Heart right ventricle (tissue), 16 donors: ENCODE measurements at regions not wholly inside any gene's neighbourhood (a gene's known extent, or its start where the extent isn't known, plus 50 kb on each side); places are given as distances from the start of the nearest gene placed in this dataset.

Experiments used
- ATAC-seq, 8 donors: fragments of 200-7000 bp; cut with Tn5 transposase; one replicate each; pipeline ENCODE4 v1.9.1; 2020; ENCODE audit warnings: mild to moderate bottlenecking in 8 of 8, moderate library complexity in 8 of 8, moderate number of reproducible peaks in 1 of 8
- DNase-seq, 2 donors: peaks; one replicate each; pipeline ENCODE4 v3.0.0-alpha.2; 2020
- H3K27ac ChIP-seq, 10 donors: fragments of 200-600 bp; sonication (generic) in 2 of 10; one replicate each; pipeline versions ENCODE4 v1.5.0 to v1.8.0; 2020 to 2022; ENCODE audit warnings: mild to moderate bottlenecking in 3 of 10
- H3K27me3 ChIP-seq, 7 donors: fragments of 200-600 bp; one replicate each; pipeline ENCODE4 v1.8.0; 2021 to 2022; ENCODE audit warnings: mild to moderate bottlenecking in 2 of 7
- H3K36me3 ChIP-seq, 9 donors: fragments of 200-600 bp; sonication (generic) in 1 of 9; one replicate each; pipeline versions ENCODE4 v1.5.0 to v1.8.0; 2020 to 2022; ENCODE audit warnings: mild to moderate bottlenecking in 2 of 9
- H3K4me1 ChIP-seq, 9 donors: fragments of 200-600 bp; sonication (generic) in 1 of 9; one replicate each; pipeline versions ENCODE4 v1.5.0 to v1.8.0; 2020 to 2022; ENCODE audit warnings: mild to moderate bottlenecking in 4 of 9
- H3K4me3 ChIP-seq, 10 donors: fragments of 200-600 bp; sonication (generic) in 2 of 10; one replicate each; pipeline versions ENCODE4 v1.5.0 to v1.8.0; 2020 to 2022; ENCODE audit warnings: mild to moderate bottlenecking in 7 of 10, moderate library complexity in 2 of 10
- H3K9me3 ChIP-seq, 11 donors: fragments of 200-600 bp in 10 of 11; sonication (generic) in 2 of 11; one replicate each; pipeline versions ENCODE4 v1.5.0 to v1.8.0; 2013 to 2022; ENCODE audit warnings: mild to moderate bottlenecking in 2 of 11, control low read depth in 1 of 11, moderate library complexity in 1 of 11
- CTCF ChIP-seq, 9 donors: fragments of 200-600 bp; sonication (generic) in 2 of 9; IDR thresholded peaks; one replicate each; pipeline versions ENCODE4 v1.5.0 to v1.8.0; 2021 to 2022; ENCODE audit warnings: antibody characterized with exemption in 9 of 9, mild to moderate bottlenecking in 5 of 9, moderate library complexity in 1 of 9
- WGBS, 2 donors: extraction: QIAGEN DNeasy Blood & Tissue Kit; methylation state at CpG; one replicate each; pipeline ENCODE4 v1.1.7; 2013; ENCODE audit warnings: inconsistent platforms in 1 of 2; 5-methylcytosine and 5-hydroxymethylcytosine counted together
- intact Hi-C, 10 donors: fragments of 100-400 bp; cut with DNase I; formaldehyde crosslinking; loops; one replicate each; pipeline versions ENCODE4 v1.11.1 to v1.14.2; 2022
- donor health status: Arrhythmogenic right ventricular cardiomyopathy.
- donor health status: ischemic (EF 13 %, LVEDD 7.1; RV severe dilation, severe dysfunction).
- donor health status: healthy with polysubstance abuse.
- donor health status: DM: no; HTN: yes; CAD: no.
- donor health status: DM: no; HTN: no; CAD: no.
- donor health status: ischemic (EF 25% LVEDD 6.9; RV normal size, moderate dysfunction).
- donor health status: ischemic (EF 25% LVEDD 5.7; RV mildly dilated, moderate dysfunction).
- donor health status: healthy.
- donor health status: DM: yes; HTN: yes; CAD: no.
- donor health status: Ischemic cardiomyopathy.
- donor health status: ischemic (EF 35%, LVEDD 5.7; RV mildly dilated, moderate dysfunction).
- donor health status: nonischemic (EF 11% LVEDD 7.7; RV severe dilation, severe dysfunction).
- donor health status: DM: yes; HTN: yes; CAD: no.
- donor health status: PGD.
- donor health status: ischemic (EF 29% LVEDD 5.4; RV normal size, mild dysfunction).
- donor health status: nonischemic (EF 23%, LVEDD 6.1; RV moderate dilation, normal function).

GRCh38 chr3:178446059-178446458, 90.2 kb upstream of the KCNMB2 start:
- 79 to 84% methylated on average over 1 of the region's 1 CpG for WGBS, 2 donors
- Histone ChIP-seq H3K4me1 (no peaks in the 10 kb centered on the region), H3K27me3 (no peaks in the 10 kb centered on the region), H3K27ac (no peak overlapping the region), H3K4me3 (no peak overlapping the region), H3K9me3 (no peaks in the 10 kb centered on the region), H3K36me3 (no peaks in the 10 kb centered on the region)
- ATAC-seq: no peak
- intact Hi-C loops: loop anchor here in 3 of 10 donors (10.0 kb wide), 3 partner anchors 89 to 519 kb away; partner anchors contain the start of gene KCNMB2 (in 1 of the 3)
- no peak for DNase-seq
- TF ChIP-seq CTCF (IDR thresholded peaks at IDR 0.05): no peak

- Histone ChIP-seq H3K4me1 (peaks cover 0 to 15% (median 12%) of the 10 kb centered on the region in 9 donors), H3K36me3 (no peaks in the 10 kb centered on the region), H3K9me3 (no peaks in the 10 kb centered on the region), H3K27ac (no peak overlapping the region), H3K4me3 (no peak overlapping the region), H3K27me3 (no peaks in the 10 kb centered on the region)
- TF ChIP-seq CTCF (IDR thresholded peaks at IDR 0.05): no peak
- no peak for ATAC-seq
- DNase-seq: no peak
- 71 to 80% methylated on average over 3 of the region's 3 CpGs for WGBS, 2 donors
- intact Hi-C loops: loop anchor here in 2 of 10 donors (5.0 to 10.0 kb wide), 3 partner anchors 87 to 404 kb away; partner anchors contain the start of gene KCNMB2 (in 1 of the 2)
These were observed 85.8 kb upstream of the KCNMB2 start for GRCh38 chr3:178450476-178450875.

GRCh38 chr3:178451799-178452198, 84.4 kb upstream of the KCNMB2 start:
- H3K9me3 ChIP-seq: no peaks in the 10 kb centered on the region
- intact Hi-C loops: loop anchor here in 2 of 10 donors (5.0 to 10.0 kb wide), 3 partner anchors 86 to 403 kb away; partner anchors contain the start of gene KCNMB2 (in 1 of the 2)
- no peak for ATAC-seq
- H3K27me3 ChIP-seq: no peaks in the 10 kb centered on the region
- H3K27ac ChIP-seq: no peak overlapping the region
- H3K36me3 ChIP-seq: no peaks in the 10 kb centered on the region
- no peak for TF ChIP-seq CTCF (IDR thresholded peaks at IDR 0.05)
- H3K4me3 ChIP-seq: no peak overlapping the region
- DNase-seq: no peak
- H3K4me1 ChIP-seq: peaks cover 0 to 27% (median 13%) of the 10 kb centered on the region in 9 donors

- peak overlapping the region in 9 of 10 donors; percentile 16 to 84 (median 47) for H3K27ac ChIP-seq
- 21 to 24% methylated on average over 4 of the region's 4 CpGs for WGBS, 2 donors
These were observed 81.5 kb upstream of the KCNMB2 start for GRCh38 chr3:178454726-178455125.

More at GRCh38 chr3:178454726-178455125, 81.5 kb upstream of the KCNMB2 start:
- no peaks in the 10 kb centered on the region for H3K36me3 ChIP-seq
- peaks cover 0 to 34% (median 14%) of the 10 kb centered on the region in 9 donors for H3K4me1 ChIP-seq
- H3K9me3 ChIP-seq: no peaks in the 10 kb centered on the region
- no peak for TF ChIP-seq CTCF (IDR thresholded peaks at IDR 0.05)
- DNase-seq (peak; percentile 62 to 79), ATAC-seq (peak; percentile 94 to 97 (median 95))
- intact Hi-C loops: loop anchor here in 2 of 10 donors (5.0 to 10.0 kb wide), 3 partner anchors 83 to 400 kb away; partner anchors contain the start of gene KCNMB2 (in 1 of the 2)
- H3K27me3 ChIP-seq: no peaks in the 10 kb centered on the region
- no peak overlapping the region for H3K4me3 ChIP-seq
